ENCODE measurements at regions not wholly inside any gene's neighbourhood (a gene's known extent, or its start where the extent isn't known, plus 50 kb on each side); places are given as distances from the start of the nearest gene placed in this dataset.

- Mint-ChIP-seq H3K27me3 (ENCODE audit: insufficient read depth, unreplicated experiment) (no peaks in the 10 kb centered on the region), H3K4me1 (ENCODE audit: insufficient read depth, unreplicated experiment) (no peaks in the 10 kb centered on the region), H3K36me3 (ENCODE audit: insufficient read depth, unreplicated experiment) (no peaks in the 10 kb centered on the region), H3K27ac (ENCODE audit: low read depth, unreplicated experiment) (no peak overlapping the region), H3K4me3 (ENCODE audit: unreplicated experiment) (no peak overlapping the region), H3K9me3 (ENCODE audit: unreplicated experiment) (no peaks in the 10 kb centered on the region)
- no peak for TF ChIP-seq CTCF (IDR thresholded peaks at IDR 0.05; ENCODE audit: unreplicated experiment)
- DNase-seq (ENCODE audit: unreplicated experiment) = no peak
- no TSS peak for BruUV-seq (replicated peaks)
- POLR2A ChIA-PET = no interaction called here
- intact Hi-C loops (cut with micrococcal nuclease) = no loop called here
- CTCF ChIA-PET = interaction anchor here (0.6 kb wide), 1 partner anchor 1980 kb away, joined by 3 read pairs; no protein-coding TSS in a partner anchor
These were observed 302.7 kb upstream of the IRX3 start for GRCh38 chr16:54589326-54589725.

GRCh38 chr16:54588026-54588425 lies 301.4 kb upstream of the IRX3 start:
- no peak for TF ChIP-seq CTCF (IDR thresholded peaks at IDR 0.05; ENCODE audit: unreplicated experiment)
- Mint-ChIP-seq H3K27me3 (ENCODE audit: insufficient read depth, unreplicated experiment) (no peaks in the 10 kb centered on the region), H3K36me3 (ENCODE audit: insufficient read depth, unreplicated experiment) (no peaks in the 10 kb centered on the region), H3K4me1 (ENCODE audit: insufficient read depth, unreplicated experiment) (no peaks in the 10 kb centered on the region), H3K9me3 (ENCODE audit: unreplicated experiment) (no peaks in the 10 kb centered on the region), H3K4me3 (ENCODE audit: unreplicated experiment) (no peak overlapping the region), H3K27ac (ENCODE audit: low read depth, unreplicated experiment) (no peak overlapping the region)
- no peak for DNase-seq (ENCODE audit: unreplicated experiment)
- no TSS peak for BruUV-seq (replicated peaks)
- POLR2A ChIA-PET = no interaction called here
- intact Hi-C loops (cut with micrococcal nuclease) = no loop called here
- CTCF ChIA-PET = no interaction called here

GRCh38 chr16:54587176-54587515 lies 300.6 kb upstream of the IRX3 start:
- Mint-ChIP-seq H3K27me3 (ENCODE audit: insufficient read depth, unreplicated experiment) (no peaks in the 10 kb centered on the region), H3K4me1 (ENCODE audit: insufficient read depth, unreplicated experiment) (no peaks in the 10 kb centered on the region), H3K36me3 (ENCODE audit: insufficient read depth, unreplicated experiment) (no peaks in the 10 kb centered on the region), H3K4me3 (ENCODE audit: unreplicated experiment) (no peak overlapping the region), H3K27ac (ENCODE audit: low read depth, unreplicated experiment) (no peak overlapping the region), H3K9me3 (ENCODE audit: unreplicated experiment) (no peaks in the 10 kb centered on the region)
- ChIA-PET CTCF (interaction anchor here (0.5 kb wide), 1 partner anchor 32 kb away, joined by 3 read pairs; no protein-coding TSS in a partner anchor), POLR2A (no interaction called here)
- DNase-seq (ENCODE audit: unreplicated experiment) = no peak
- TF ChIP-seq CTCF (IDR thresholded peaks at IDR 0.05; ENCODE audit: unreplicated experiment) = no peak
- intact Hi-C loops (cut with micrococcal nuclease) = no loop called here
- BruUV-seq (replicated peaks) = no TSS peak

- POLR2A ChIA-PET = no interaction called here
- Mint-ChIP-seq H3K9me3 (ENCODE audit: unreplicated experiment) (no peaks in the 10 kb centered on the region), H3K36me3 (ENCODE audit: insufficient read depth, unreplicated experiment) (no peaks in the 10 kb centered on the region), H3K27ac (ENCODE audit: low read depth, unreplicated experiment) (no peak overlapping the region), H3K4me1 (ENCODE audit: insufficient read depth, unreplicated experiment) (no peaks in the 10 kb centered on the region), H3K27me3 (ENCODE audit: insufficient read depth, unreplicated experiment) (no peaks in the 10 kb centered on the region), H3K4me3 (ENCODE audit: unreplicated experiment) (no peak overlapping the region)
- intact Hi-C loops (cut with micrococcal nuclease) = no loop called here
- CTCF ChIA-PET = no interaction called here
- no peak for TF ChIP-seq CTCF (IDR thresholded peaks at IDR 0.05; ENCODE audit: unreplicated experiment)
- DNase-seq (ENCODE audit: unreplicated experiment) = no peak
- no TSS peak for BruUV-seq (replicated peaks)
These were observed 300.0 kb upstream of the IRX3 start for GRCh38 chr16:54586474-54587175.
